Liver (tissue), 8 donors: ENCODE measurements at regions not wholly inside any gene's neighbourhood (a gene's known extent, or its start where the extent isn't known, plus 50 kb on each side); places are given as distances from the start of the nearest gene placed in this dataset.

Experiments
- DNase-seq: peaks from one replicate; pipeline ENCODE4 v3.0.0-alpha.2; 2017; ENCODE audit warnings: low spot score
- H3K27ac ChIP-seq, 2 donors: one replicate each; pipeline ENCODE4 v1.7.0; 2013; ENCODE audit warnings: inconsistent platforms in 2 of 2, low read length in 2 of 2, control low read depth in 1 of 2, low read depth in 1 of 2, mild to moderate bottlenecking in 1 of 2
- H3K27me3 ChIP-seq, 4 donors: one replicate each; pipeline versions ENCODE4 v1.6.1 to v1.7.0; 2013; ENCODE audit warnings: low read length in 3 of 4, inconsistent platforms in 1 of 4, mild to moderate bottlenecking in 1 of 4, moderate library complexity in 1 of 4; ENCODE audit not compliant: control insufficient read depth in 4 of 4, insufficient read depth in 4 of 4
- H3K36me3 ChIP-seq, 4 donors: one replicate each; pipeline versions ENCODE4 v1.6.1 to v1.7.0; 2013; ENCODE audit warnings: low read length in 3 of 4, mild to moderate bottlenecking in 3 of 4, low read depth in 1 of 4, moderate library complexity in 1 of 4; ENCODE audit not compliant: control insufficient read depth in 4 of 4, insufficient read depth in 3 of 4
- H3K4me1 ChIP-seq, 4 donors: one replicate each; pipeline versions ENCODE4 v1.6.1 to v1.7.0; 2013; ENCODE audit warnings: low read length in 3 of 4, mild to moderate bottlenecking in 3 of 4, moderate library complexity in 1 of 4; ENCODE audit not compliant: control insufficient read depth in 4 of 4, insufficient read depth in 4 of 4
- H3K4me3 ChIP-seq, 3 donors: one replicate each; pipeline versions ENCODE4 v1.6.1 to v1.7.0; 2013; ENCODE audit warnings: low read length in 3 of 3, control low read depth in 1 of 3, low read depth in 1 of 3, mild to moderate bottlenecking in 1 of 3
- H3K9ac ChIP-seq, 2 donors: one replicate each; pipeline ENCODE4 v1.7.0; 2013; ENCODE audit warnings: low read length in 2 of 2, mild to moderate bottlenecking in 2 of 2, moderate library complexity in 2 of 2, control low read depth in 1 of 2, low read depth in 1 of 2
- H3K9me3 ChIP-seq, 4 donors: one replicate each; pipeline versions ENCODE4 v1.6.1 to v1.7.0; 2013; ENCODE audit warnings: low read length in 3 of 4; ENCODE audit not compliant: control insufficient read depth in 4 of 4
- EGR1 ChIP-seq, 2 donors: IDR thresholded peaks; 2 replicates each; pipeline ENCODE4 v1.6.1; 2016 to 2018; ENCODE audit warnings: antibody characterized with exemption in 2 of 2, low read depth in 2 of 2
- FOXA1 ChIP-seq: IDR thresholded peaks from 2 replicates; pipeline ENCODE4 v1.6.1; 2016; ENCODE audit warnings: antibody characterized with exemption
- FOXA2 ChIP-seq: IDR thresholded peaks from 2 replicates; pipeline ENCODE4 v1.6.1; 2016; ENCODE audit warnings: antibody characterized with exemption
- GABPA ChIP-seq, 2 donors: IDR thresholded peaks in 1 of 2; conservative IDR thresholded peaks in 1 of 2; 2 replicates each; pipeline ENCODE4 v1.6.1; 2016; ENCODE audit warnings: antibody characterized with exemption in 2 of 2, mild to moderate bottlenecking in 1 of 2, moderate library complexity in 1 of 2
- HNF4A ChIP-seq, 2 donors: conservative IDR thresholded peaks; 2 replicates each; pipeline ENCODE4 v1.6.1; 2016; ENCODE audit warnings: antibody characterized with exemption in 2 of 2, mild to moderate bottlenecking in 2 of 2
- HNF4G ChIP-seq: IDR thresholded peaks from 2 replicates; pipeline ENCODE4 v1.6.1; 2016; ENCODE audit warnings: antibody characterized with exemption
- JUND ChIP-seq, 2 donors: IDR thresholded peaks; 2 replicates each; pipeline ENCODE4 v1.6.1; 2016; ENCODE audit warnings: antibody characterized with exemption in 2 of 2
- NR2F2 ChIP-seq: IDR thresholded peaks from 2 replicates; pipeline ENCODE4 v1.6.1; 2016; ENCODE audit warnings: antibody characterized with exemption
- RAD21 ChIP-seq, 2 donors: IDR thresholded peaks; 2 replicates each; pipeline ENCODE4 v1.6.1; 2016; ENCODE audit warnings: antibody characterized with exemption in 2 of 2, mild to moderate bottlenecking in 2 of 2
- SP1 ChIP-seq: IDR thresholded peaks from 2 replicates; pipeline ENCODE4 v1.6.1; 2018; ENCODE audit warnings: antibody characterized with exemption, mild to moderate bottlenecking
- TAF1 ChIP-seq: conservative IDR thresholded peaks from 2 replicates; pipeline ENCODE4 v1.6.1; 2016; ENCODE audit warnings: antibody characterized with exemption, mild to moderate bottlenecking
- YY1 ChIP-seq: IDR thresholded peaks from 2 replicates; pipeline ENCODE4 v1.6.1; 2016; ENCODE audit warnings: antibody characterized with exemption, mild to moderate bottlenecking
- ZBTB33 ChIP-seq: IDR thresholded peaks from 2 replicates; pipeline ENCODE4 v1.6.1; 2016; ENCODE audit warnings: antibody characterized with exemption
- WGBS: extraction: QIAGEN DNeasy Blood & Tissue Kit; methylation state at CpG from one replicate; pipeline ENCODE4 v1.1.7; 2013; 5-methylcytosine and 5-hydroxymethylcytosine counted together
- TF ChIP-seq, protein P1 (sequence below): IDR thresholded peaks from 2 replicates; pipeline ENCODE4 v1.6.1; 2016; ENCODE audit warnings: antibody characterized with exemption
- TF ChIP-seq, protein P2 (sequence below): fragments of 150-350 bp; IDR thresholded peaks from 2 replicates; pipeline ENCODE4 v1.5.1; 2017; ENCODE audit warnings: improper control_type of control experiment, low read depth, low read length; ENCODE audit not compliant: missing input control
- donor health status: healthy.
- donor health status: healthy.
- donor health status: healthy.
- donor health status: healthy.
- donor health status: healthy.

DNA sequence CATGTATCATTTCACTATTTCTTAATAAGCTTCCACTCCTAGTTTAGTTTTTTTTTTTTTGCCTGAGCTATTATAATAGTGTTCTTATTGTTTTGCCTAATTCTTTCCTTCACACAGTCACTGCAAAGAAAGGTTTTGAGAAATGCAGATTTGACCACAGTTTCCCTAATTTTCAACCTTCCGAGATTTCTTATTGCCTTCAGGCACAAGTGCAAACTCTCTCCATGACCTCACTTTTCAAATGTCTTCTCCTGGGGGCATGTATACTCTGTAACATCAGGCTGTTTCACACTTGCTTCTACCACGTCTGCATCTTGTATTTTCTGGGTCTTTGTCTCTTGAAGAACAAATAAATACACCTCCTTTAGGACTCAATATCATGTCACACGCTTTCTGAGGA is 339.0 kb upstream of the CITED2 start (continued):
- TF ChIP-seq ZBTB33 (no peak), NR2F2 (no peak), YY1 (no peak), EGR1 (IDR thresholded peaks at IDR 0.05; ENCODE audit: low read depth in 2 of 2) (no peak), SP1 (no peak)

- H3K36me3 ChIP-seq = no peaks in the 10 kb centered on the region
- no peak overlapping the region for H3K4me3 ChIP-seq
- H3K9me3 ChIP-seq = no peaks in the 10 kb centered on the region
- no peak overlapping the region for H3K9ac ChIP-seq
- TF ChIP-seq GABPA (IDR thresholded peaks at IDR 0.05 in 1 of 2, conservative IDR thresholded peaks at IDR 0.05 in 1 of 2) (no peak), HNF4A (conservative IDR thresholded peaks at IDR 0.05) (no peak), JUND (IDR thresholded peaks at IDR 0.05) (no peak), EGR1 (IDR thresholded peaks at IDR 0.05; ENCODE audit: low read depth in 2 of 2) (no peak), SP1 (no peak), TAF1 (no peak), ZBTB33 (no peak), HNF4G (no peak), FOXA2 (no peak), YY1 (no peak), NR2F2 (no peak)
- TF ChIP-seq, protein P1, sequence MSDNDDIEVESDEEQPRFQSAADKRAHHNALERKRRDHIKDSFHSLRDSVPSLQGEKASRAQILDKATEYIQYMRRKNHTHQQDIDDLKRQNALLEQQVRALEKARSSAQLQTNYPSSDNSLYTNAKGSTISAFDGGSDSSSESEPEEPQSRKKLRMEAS = no peak
- TF ChIP-seq, protein P2, sequence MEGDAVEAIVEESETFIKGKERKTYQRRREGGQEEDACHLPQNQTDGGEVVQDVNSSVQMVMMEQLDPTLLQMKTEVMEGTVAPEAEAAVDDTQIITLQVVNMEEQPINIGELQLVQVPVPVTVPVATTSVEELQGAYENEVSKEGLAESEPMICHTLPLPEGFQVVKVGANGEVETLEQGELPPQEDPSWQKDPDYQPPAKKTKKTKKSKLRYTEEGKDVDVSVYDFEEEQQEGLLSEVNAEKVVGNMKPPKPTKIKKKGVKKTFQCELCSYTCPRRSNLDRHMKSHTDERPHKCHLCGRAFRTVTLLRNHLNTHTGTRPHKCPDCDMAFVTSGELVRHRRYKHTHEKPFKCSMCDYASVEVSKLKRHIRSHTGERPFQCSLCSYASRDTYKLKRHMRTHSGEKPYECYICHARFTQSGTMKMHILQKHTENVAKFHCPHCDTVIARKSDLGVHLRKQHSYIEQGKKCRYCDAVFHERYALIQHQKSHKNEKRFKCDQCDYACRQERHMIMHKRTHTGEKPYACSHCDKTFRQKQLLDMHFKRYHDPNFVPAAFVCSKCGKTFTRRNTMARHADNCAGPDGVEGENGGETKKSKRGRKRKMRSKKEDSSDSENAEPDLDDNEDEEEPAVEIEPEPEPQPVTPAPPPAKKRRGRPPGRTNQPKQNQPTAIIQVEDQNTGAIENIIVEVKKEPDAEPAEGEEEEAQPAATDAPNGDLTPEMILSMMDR = no peak
- WGBS = 91% methylated on average over 3 of the region's 3 CpGs
- no peak for DNase-seq
- H3K27me3 ChIP-seq = no peaks in the 10 kb centered on the region
- H3K4me1 ChIP-seq = peaks cover 0 to 2% (median 0%) of the 10 kb centered on the region in 4 donors
- H3K27ac ChIP-seq = no peak overlapping the region
These were observed 338.4 kb upstream of the CITED2 start for GRCh38 chr6:139712830-139713229.

- H3K36me3 ChIP-seq = no peaks in the 10 kb centered on the region
- WGBS = 88% methylated on average over 2 of the region's 2 CpGs
- H3K4me3 ChIP-seq = no peak overlapping the region
- no peak for DNase-seq
- H3K9ac ChIP-seq = no peak overlapping the region
- peaks cover 0 to 2% (median 0%) of the 10 kb centered on the region in 4 donors for H3K4me1 ChIP-seq
- H3K27me3 ChIP-seq = no peaks in the 10 kb centered on the region
- TF ChIP-seq SP1 = no peak
- TF ChIP-seq NR2F2 = no peak
- no peak for TF ChIP-seq RAD21 (IDR thresholded peaks at IDR 0.05)
- no peak for TF ChIP-seq FOXA1
- H3K27ac ChIP-seq = no peak overlapping the region
- H3K9me3 ChIP-seq = no peaks in the 10 kb centered on the region
These were observed 337.5 kb upstream of the CITED2 start for GRCh38 chr6:139711804-139712585.
